NT2/D1 (cell line): ENCODE measurements at regions not wholly inside any gene's neighbourhood (a gene's known extent, or its start where the extent isn't known, plus 50 kb on each side); places are given as distances from the start of the nearest gene placed in this dataset.

Experiments used
- SUZ12 ChIP-seq: IDR thresholded peaks from 2 replicates; pipeline ENCODE4 v1.6.1; 2011; ENCODE audit not compliant: insufficient read length, insufficient read depth; ENCODE audit errors: extremely low read depth
- YY1 ChIP-seq: IDR thresholded peaks from 2 replicates; pipeline ENCODE4 v1.6.1; 2011; ENCODE audit not compliant: insufficient read length, insufficient read depth

DNA sequence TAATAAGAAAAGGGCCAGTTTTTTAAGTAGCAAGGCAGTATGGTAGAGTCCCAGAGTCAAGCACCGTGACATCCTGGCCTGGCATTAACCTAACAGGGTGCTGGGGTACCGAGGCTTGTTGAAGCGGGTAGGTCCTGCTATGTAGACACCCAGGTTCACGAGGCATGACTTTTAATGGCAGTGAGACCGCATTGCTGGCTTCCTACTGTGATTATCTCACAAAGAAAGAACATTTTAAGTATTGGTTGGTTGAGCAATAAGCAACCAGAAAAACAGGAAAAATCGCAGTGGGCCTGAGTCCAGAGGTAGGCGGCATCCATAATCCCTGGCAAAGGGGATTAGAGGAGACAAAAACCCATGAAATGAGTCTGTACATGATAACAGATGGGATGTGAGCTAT, 927.9 kb upstream of the ACVR2A start:
- TF ChIP-seq YY1 = no peak
- TF ChIP-seq SUZ12 = no peak
